ENCODE measurements at regions not wholly inside any gene's neighbourhood (a gene's known extent, or its start where the extent isn't known, plus 50 kb on each side); places are given as distances from the start of the nearest gene placed in this dataset.
"Not testable (repeated sequence)": the region's sequence is repeated elsewhere in the genome, so short reads cannot be mapped to it uniquely, and the experiment has no call there.

- no peak for DNase-seq
Measured at GRCh38 chr4:38386654-38387188, 277.3 kb upstream of the KLF3 start.

- DNase-seq, result no peak
Measured at GRCh38 chr4:38387348-38387747, 276.7 kb upstream of the KLF3 start.

- no peak for DNase-seq
Measured at GRCh38 chr4:38387819-38388218, 276.2 kb upstream of the KLF3 start.

GRCh38 chr4:38388907-38389306 is 275.1 kb upstream of the KLF3 start:
- DNase-seq, result not testable (repeated sequence)

GRCh38 chr4:38390969-38391545 is 272.9 kb upstream of the KLF3 start:
- no peak for DNase-seq

GRCh38 chr4:38392223-38392855 is 271.7 kb upstream of the KLF3 start:
- DNase-seq, result no peak

GRCh38 chr4:38396091-38396490 is 267.9 kb upstream of the KLF3 start:
- DNase-seq, result no peak

GRCh38 chr4:38396845-38397547 is 267.0 kb upstream of the KLF3 start:
- no peak for DNase-seq

- no peak for DNase-seq
Measured at GRCh38 chr4:38400946-38401345, 263.1 kb upstream of the KLF3 start.

GRCh38 chr4:38406243-38406642 is 257.8 kb upstream of the KLF3 start:
- no peak for DNase-seq

- DNase-seq, result no peak
Measured at GRCh38 chr4:38409852-38410251, 254.1 kb upstream of the KLF3 start.

GRCh38 chr4:38411092-38411491 is 252.9 kb upstream of the KLF3 start:
- no peak for DNase-seq

GRCh38 chr4:38411981-38412536 is 251.9 kb upstream of the KLF3 start:
- DNase-seq, result no peak

- DNase-seq, result no peak
Measured at GRCh38 chr4:38413524-38414341, 250.3 kb upstream of the KLF3 start.

- no peak for DNase-seq
Measured at GRCh38 chr4:38414410-38414809, 249.6 kb upstream of the KLF3 start.

- DNase-seq, result no peak
Measured at GRCh38 chr4:38415682-38416081, 248.3 kb upstream of the KLF3 start.

GRCh38 chr4:38416450-38417014 is 247.5 kb upstream of the KLF3 start:
- no peak for DNase-seq

GRCh38 chr4:38420254-38420653 is 243.7 kb upstream of the KLF3 start:
- DNase-seq, result not testable (repeated sequence)

- no peak for DNase-seq
Measured at GRCh38 chr4:38422850-38423249, 241.1 kb upstream of the KLF3 start.

GRCh38 chr4:38424151-38424871 is 239.7 kb upstream of the KLF3 start:
- DNase-seq, result no peak

- DNase-seq, result no peak
Measured at GRCh38 chr4:38426532-38426931, 237.5 kb upstream of the KLF3 start.

- no peak for DNase-seq
Measured at GRCh38 chr4:38430841-38431240, 233.2 kb upstream of the KLF3 start.

Measured in activated T-cell treated with anti-CD3 and anti-CD28 coated beads for 4 hours (primary cell).